Right ventricle myocardium inferior (tissue), 1 donor: ENCODE measurements at regions not wholly inside any gene's neighbourhood (a gene's known extent, or its start where the extent isn't known, plus 50 kb on each side); places are given as distances from the start of the nearest gene placed in this dataset.

Source experiments
- ATAC-seq: fragments of 200-7000 bp; cut with Tn5 transposase; one replicate; pipeline ENCODE4 v1.9.1; 2020; ENCODE audit warnings: mild to moderate bottlenecking, moderate library complexity
- DNase-seq: peaks from one replicate; pipeline ENCODE4 v3.0.0; 2021; ENCODE audit errors: missing footprints
- intact Hi-C: fragments of 100-400 bp; cut with DNase I; formaldehyde crosslinking; loops from one replicate; pipeline ENCODE4 v1.11.0; 2022
- donor health status: DM: no; HTN: yes; CAD: no; lungs with severe emphysema.

- ATAC-seq (no peak), DNase-seq (no peak)
- intact Hi-C loops: no loop called here
These were observed 114.8 kb downstream of the MAB21L3 start for GRCh38 chr1:116226017-116226416.

- intact Hi-C loops: no loop called here
- DNase-seq: no peak
- no peak for ATAC-seq
These were observed 117.3 kb downstream of the MAB21L3 start for GRCh38 chr1:116228511-116228910.

- ATAC-seq: no peak
- intact Hi-C loops: no loop called here
- DNase-seq: no peak
These were observed 119.5 kb downstream of the MAB21L3 start for GRCh38 chr1:116230712-116231111.

- intact Hi-C loops: no loop called here
- ATAC-seq (no peak), DNase-seq (no peak)
These were observed 120.6 kb downstream of the MAB21L3 start for GRCh38 chr1:116231752-116232151.

GRCh38 chr1:116232989-116233514 is 121.9 kb downstream of the MAB21L3 start:
- DNase-seq: no peak
- peak; percentile 54 for ATAC-seq
- intact Hi-C loops: no loop called here

- no peak for ATAC-seq
- intact Hi-C loops: no loop called here
- DNase-seq: no peak
These were observed 123.2 kb downstream of the MAB21L3 start for GRCh38 chr1:116234429-116234828.

- DNase-seq (no peak), ATAC-seq (no peak)
- intact Hi-C loops: loop anchor here (5.0 kb wide), 1 partner anchor 37 kb away; no protein-coding TSS in a partner anchor
These were observed 128.7 kb downstream of the MAB21L3 start for GRCh38 chr1:116239916-116240315.

GRCh38 chr1:116242741-116243140 is 130.3 kb upstream of the ATP1A1 start:
- no peak for ATAC-seq

GRCh38 chr1:116243333-116244054 is 129.6 kb upstream of the ATP1A1 start:
- no peak for ATAC-seq
- intact Hi-C loops: no loop called here
- no peak for DNase-seq

More at GRCh38 chr1:116242741-116243140, 130.3 kb upstream of the ATP1A1 start:
- intact Hi-C loops: no loop called here
- no peak for DNase-seq

GRCh38 chr1:116246174-116246573 is 126.9 kb upstream of the ATP1A1 start:
- ATAC-seq (no peak), DNase-seq (no peak)
- intact Hi-C loops: no loop called here

- DNase-seq (no peak), ATAC-seq (no peak)
- intact Hi-C loops: no loop called here
These were observed 120.8 kb upstream of the ATP1A1 start for GRCh38 chr1:116252271-116252670.

- DNase-seq (no peak), ATAC-seq (no peak)
- intact Hi-C loops: no loop called here
These were observed 120.3 kb upstream of the ATP1A1 start for GRCh38 chr1:116252785-116253184.

- intact Hi-C loops: no loop called here
- no peak for DNase-seq
These were observed 119.3 kb upstream of the ATP1A1 start for GRCh38 chr1:116253566-116254382.

GRCh38 chr1:116254776-116255175 is 118.3 kb upstream of the ATP1A1 start:
- no peak for DNase-seq
- intact Hi-C loops: no loop called here
- ATAC-seq: no peak

More at GRCh38 chr1:116253566-116254382, 119.3 kb upstream of the ATP1A1 start:
- ATAC-seq: no peak

GRCh38 chr1:116255486-116256285 is 117.4 kb upstream of the ATP1A1 start:
- no peak for ATAC-seq
- intact Hi-C loops: no loop called here

GRCh38 chr1:116256286-116256649 is 116.8 kb upstream of the ATP1A1 start:
- DNase-seq (no peak), ATAC-seq (no peak)
- intact Hi-C loops: no loop called here

More at GRCh38 chr1:116255486-116256285, 117.4 kb upstream of the ATP1A1 start:
- no peak for DNase-seq

- no peak for ATAC-seq
- intact Hi-C loops: no loop called here
- DNase-seq: no peak
These were observed 116.2 kb upstream of the ATP1A1 start for GRCh38 chr1:116256875-116257274.

- DNase-seq: no peak
- intact Hi-C loops: no loop called here
- ATAC-seq: no peak
These were observed 115.7 kb upstream of the ATP1A1 start for GRCh38 chr1:116257341-116257767.

GRCh38 chr1:116257836-116258235 is 115.2 kb upstream of the ATP1A1 start:
- ATAC-seq: no peak
- intact Hi-C loops: no loop called here

More at GRCh38 chr1:116257836-116258235, 115.2 kb upstream of the ATP1A1 start:
- DNase-seq: no peak
